ENCODE measurements at regions not wholly inside any gene's neighbourhood (a gene's known extent, or its start where the extent isn't known, plus 50 kb on each side); places are given as distances from the start of the nearest gene placed in this dataset.

DNA sequence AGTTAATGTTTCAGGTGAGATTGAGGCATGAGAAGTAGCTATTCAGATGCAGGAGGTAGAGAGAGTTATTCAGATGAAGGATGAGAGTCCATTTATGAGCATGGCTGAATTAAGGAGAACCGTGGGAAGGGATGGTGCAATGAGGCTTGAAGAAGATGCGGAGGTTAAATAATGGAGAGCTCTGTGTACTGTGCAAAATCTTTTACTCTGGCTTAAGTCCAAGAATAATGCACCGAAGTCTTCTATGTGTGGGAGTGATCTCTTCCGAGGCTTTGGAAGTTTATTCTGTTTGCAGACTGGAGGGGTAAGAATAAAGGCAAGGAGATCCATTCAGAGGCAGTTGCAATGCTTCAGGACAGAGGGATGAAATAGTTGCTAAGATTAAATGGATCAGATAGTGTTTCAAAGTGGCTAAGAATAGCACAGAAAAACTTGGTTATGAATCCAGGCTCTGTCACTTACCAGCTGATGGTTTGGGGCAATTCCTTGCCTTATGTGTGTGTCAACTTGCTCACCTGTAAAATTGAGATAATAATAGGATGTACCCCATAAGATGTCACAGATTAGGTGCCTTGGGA is 467.1 kb downstream of the HDGFL1 start:
- DNase-seq (no peak), ATAC-seq (no peak)
- intact Hi-C loops (cut with DNase I): no loop called here

DNA sequence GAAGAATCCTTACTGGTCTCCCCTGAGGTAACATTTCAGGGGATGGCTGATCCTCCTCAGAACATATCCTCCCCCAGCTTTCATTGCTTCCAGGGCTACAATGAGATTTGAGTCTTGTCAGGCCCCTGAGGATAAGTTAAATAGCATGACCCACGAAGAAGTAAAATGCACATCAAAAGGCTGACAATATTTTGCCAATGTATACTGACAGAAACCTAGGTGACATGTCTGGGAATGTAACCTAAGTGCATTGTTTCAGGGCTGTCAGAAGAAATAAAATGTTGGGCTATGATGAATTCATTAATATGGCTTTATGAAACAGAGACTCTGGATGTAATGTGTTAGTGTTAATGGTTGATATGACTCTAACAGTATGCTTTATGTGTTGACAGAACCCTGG is 471.5 kb downstream of the HDGFL1 start:
- intact Hi-C loops (cut with DNase I): no loop called here
- DNase-seq (no peak), ATAC-seq (no peak)

DNA sequence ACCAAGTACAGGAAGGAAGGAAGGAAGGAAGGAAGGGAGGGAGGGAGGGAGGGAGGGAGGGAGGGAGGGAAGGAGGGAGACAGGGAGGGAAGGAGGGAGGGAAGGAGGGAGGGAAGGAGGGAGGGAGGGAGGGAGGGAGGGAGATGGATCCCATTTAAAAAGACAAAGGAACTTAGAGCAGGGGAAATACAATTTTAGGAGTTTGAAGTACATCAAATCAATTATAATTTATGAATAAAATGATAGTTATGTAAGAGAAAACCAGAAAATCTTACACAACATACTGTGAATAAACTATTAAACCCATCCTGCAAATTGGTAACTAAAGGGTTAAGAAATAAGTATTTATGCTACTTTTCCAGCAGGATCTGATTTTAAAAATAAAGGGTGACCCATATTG is 475.9 kb downstream of the HDGFL1 start:
- DNase-seq (no peak), ATAC-seq (no peak)
- intact Hi-C loops (cut with DNase I): no loop called here

DNA sequence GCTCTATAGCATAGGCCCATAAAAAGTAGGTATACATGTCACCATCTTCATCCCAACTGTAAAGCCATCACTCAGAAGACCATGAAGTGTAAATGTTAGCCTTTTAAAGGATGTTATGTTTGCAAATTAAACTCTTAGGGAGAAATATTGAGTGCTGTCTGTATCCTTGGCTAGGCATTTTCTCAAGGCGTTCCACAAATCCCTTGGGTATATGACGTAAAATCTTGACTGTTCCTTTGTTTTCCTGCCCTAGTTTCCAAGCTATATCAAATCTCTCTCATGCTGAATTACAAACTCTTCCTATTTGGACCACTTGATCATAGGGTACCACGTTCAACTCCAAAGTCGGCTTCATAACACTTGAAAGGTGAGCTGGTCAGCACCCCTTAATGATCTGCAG is 486.2 kb downstream of the HDGFL1 start:
- peak in 1 of 2 donors; percentile 47 for ATAC-seq

DNA sequence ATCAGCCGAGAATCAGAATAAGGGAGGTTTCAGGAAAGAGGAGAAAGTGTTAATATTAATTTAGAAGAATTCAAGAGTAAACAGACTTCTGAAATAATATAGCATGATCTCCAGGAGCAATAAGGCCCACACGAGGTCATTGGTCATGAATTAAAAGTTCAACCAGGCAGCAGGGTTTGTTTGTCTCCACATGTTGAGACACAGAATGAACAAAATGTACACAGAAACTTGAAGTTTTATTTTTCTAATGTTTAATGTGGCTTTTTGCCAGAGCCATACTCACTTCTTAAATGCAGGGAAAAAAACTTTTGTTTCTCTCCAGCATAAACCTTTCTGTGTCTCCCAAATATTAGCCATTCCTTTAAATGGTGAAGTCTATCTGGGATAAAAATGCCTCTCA is 504.5 kb downstream of the HDGFL1 start:
- DNase-seq (no peak), ATAC-seq (no peak)
- intact Hi-C loops (cut with DNase I): no loop called here

More for the DNA sequence above, 486.2 kb downstream of the HDGFL1 start:
- intact Hi-C loops (cut with DNase I): no loop called here
- no peak for DNase-seq

DNA sequence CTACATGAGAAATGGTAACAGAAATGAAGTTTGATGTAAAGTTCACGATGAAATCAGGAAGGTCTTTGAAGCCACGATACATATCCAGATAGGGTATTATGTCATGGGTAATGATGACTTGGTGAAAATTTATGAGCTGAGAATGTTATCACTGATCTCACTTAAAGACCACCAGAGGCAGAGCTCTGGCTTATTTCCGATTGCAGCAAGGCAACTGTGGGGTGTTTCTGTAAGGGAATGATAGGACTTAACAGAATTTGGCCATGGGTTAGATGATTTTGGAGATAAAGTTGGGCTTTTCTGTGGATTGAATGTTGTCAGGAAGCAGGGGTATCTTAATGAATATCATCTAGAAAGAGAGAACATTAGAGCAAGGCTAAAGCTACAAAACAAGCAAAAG is 508.4 kb downstream of the HDGFL1 start:
- intact Hi-C loops (cut with DNase I): no loop called here
- DNase-seq: no peak

DNA sequence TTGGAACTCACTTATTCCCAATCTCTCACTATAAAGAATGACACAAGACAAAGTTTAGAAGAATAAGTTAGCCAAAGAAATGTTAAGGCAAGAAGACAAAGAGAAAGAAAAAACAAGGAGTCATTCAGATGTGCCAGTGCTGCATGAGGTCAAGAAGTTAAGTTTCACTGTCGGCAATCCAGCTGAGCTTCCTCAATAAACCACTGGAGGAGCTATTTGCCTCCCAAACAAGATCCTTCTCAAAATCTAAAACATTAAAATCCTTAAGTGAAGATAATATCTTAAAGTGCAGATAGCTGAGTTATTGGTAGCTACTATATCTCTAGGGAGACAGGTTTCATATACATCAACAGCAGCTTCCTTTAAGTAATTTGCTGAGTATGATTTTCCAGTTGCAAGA is 512.3 kb downstream of the HDGFL1 start:
- intact Hi-C loops (cut with DNase I): no loop called here
- no peak for ATAC-seq
- no peak for DNase-seq

More for the DNA sequence above, 508.4 kb downstream of the HDGFL1 start:
- ATAC-seq: no peak

DNA sequence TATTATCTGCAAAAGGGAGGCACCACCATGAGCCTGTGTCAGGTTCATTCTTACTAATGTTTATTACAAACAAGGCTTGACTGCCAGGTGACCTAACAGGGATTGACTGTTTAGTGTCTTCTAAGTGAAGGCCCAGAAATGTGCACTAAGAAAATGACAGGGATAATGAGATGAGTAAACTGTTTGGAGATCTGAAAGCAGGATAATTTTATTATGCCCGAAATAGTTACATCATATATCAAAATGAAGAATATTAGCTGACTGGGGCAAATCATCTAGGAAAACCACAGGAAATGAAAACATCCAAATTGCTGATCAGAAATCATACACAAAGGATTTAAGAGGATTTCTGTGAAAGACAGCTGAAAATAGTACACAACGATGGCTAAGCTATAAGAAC is 516.7 kb downstream of the HDGFL1 start:
- intact Hi-C loops (cut with DNase I): no loop called here
- no peak for ATAC-seq

DNA sequence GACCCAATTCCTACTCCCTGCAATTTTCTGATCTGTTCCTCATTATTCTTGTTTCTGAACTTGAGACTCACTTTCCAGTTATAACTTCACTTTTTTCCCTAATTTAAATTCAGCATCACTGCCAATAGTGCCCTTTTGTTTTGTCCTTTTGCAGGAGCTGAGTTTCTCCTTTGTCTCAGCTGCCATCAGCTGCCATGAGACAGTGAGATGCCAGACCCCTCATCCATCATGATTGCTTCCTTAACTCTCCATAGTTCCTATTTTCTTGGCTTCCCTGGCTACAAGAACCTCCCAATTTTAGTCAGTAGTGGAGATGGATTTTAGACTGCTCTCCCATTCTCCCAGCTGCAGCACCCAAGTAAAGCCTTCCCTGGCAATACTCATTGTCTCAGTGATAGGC is 518.1 kb downstream of the HDGFL1 start:
- intact Hi-C loops (cut with DNase I): no loop called here
- DNase-seq (no peak), ATAC-seq (no peak)

More for the DNA sequence above, 516.7 kb downstream of the HDGFL1 start:
- DNase-seq: no peak

DNA sequence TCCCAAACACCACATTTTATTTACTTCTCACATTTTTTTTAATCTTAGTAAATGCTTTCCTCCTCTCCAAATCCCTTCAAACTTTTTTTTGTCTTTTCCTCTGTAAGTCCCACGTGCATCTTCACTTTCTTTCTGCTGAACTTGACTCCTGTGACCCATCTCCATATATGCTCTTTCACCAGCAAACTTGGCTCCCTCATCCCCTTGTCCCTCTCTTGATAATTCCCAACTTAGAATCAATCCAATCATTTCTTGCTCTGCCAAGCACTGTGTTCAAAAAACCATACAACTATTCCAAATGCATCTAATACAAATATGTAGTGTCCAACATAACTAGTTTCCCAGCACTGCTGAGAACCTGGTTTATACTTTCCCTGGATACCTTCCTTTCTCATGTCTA is 519.4 kb downstream of the HDGFL1 start:
- intact Hi-C loops (cut with DNase I): no loop called here
- no peak for DNase-seq
- ATAC-seq: no peak

DNA sequence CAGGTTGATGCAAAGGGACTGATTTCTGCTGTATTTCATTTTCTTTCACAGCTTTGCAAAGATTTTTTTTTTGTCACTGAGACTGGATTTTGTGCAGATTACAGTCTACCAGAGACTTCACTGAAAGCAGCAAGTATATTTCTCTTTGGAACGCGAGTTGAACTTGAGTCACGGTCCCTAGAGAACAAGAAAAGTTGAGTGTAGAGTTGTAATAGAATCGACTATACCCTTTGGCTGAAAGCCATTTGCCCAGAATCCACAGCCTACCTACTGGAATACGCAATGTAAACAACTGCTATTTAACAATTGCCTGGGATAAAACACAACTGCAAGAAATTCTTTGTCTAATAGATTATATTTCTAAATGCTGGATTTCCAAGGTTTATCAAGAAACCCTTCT is 520.6 kb downstream of the HDGFL1 start:
- ATAC-seq (no peak), DNase-seq (no peak)
- intact Hi-C loops (cut with DNase I): no loop called here

DNA sequence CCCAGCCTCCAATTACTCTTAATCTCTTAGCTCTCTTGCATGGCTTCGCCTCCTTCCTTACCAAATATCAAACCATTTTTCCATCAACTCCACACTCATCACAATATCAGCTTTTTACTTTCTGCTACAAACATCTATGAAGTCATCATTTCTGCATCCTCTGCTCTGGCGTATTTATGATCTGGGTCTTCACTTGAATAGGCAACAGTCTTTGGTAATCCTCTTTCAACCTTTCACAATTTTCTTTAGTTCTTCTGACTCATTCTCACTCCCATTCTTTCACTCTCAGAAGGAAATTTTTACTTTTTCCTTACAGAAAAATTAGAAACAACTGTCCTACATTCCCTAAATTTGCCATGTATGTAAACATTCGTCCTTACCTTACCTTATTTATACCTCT is 522.4 kb downstream of the HDGFL1 start:
- ATAC-seq (no peak), DNase-seq (no peak)
- intact Hi-C loops (cut with DNase I): no loop called here

DNA sequence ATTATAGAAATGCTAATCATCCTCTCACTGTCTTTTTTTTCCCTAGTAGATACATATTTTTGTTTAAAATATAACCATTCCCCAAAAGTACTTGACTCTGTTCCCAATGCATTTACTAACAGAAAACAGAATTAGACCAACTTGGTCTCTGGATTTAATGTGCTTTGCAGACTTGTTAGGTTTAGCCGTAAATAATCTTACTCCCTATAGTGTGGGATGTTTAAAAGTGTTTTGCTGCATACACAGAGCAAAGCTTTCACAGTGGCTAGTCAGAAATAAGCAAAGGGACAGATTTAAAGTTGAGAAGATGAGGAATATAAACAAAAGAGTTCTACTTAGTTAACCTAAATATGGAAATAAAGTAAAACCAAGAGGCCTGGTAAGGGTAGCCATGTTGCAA is 527.5 kb downstream of the HDGFL1 start:
- ATAC-seq (no peak), DNase-seq (no peak)
- intact Hi-C loops (cut with DNase I): no loop called here

DNA sequence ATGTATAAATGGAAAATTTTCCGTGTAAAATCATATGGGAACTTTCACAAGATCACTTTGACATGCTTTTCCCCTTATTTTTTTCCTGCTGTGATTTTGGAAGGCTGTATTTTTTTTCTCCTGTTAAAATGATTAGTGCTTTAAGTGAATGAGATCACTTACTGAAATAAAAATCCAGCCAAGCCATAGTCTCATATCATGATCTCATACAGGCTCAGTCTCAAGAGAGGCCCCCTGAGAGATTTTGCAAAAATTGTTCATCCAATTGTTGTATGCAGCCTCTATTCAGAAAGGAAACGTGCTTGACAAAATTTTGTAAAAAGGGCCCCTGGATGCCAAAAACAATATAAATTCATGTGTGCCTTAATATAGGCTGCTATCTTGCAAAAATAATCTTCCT is 528.2 kb downstream of the HDGFL1 start:
- no peak for ATAC-seq
- no peak for DNase-seq
- intact Hi-C loops (cut with DNase I): no loop called here

DNA sequence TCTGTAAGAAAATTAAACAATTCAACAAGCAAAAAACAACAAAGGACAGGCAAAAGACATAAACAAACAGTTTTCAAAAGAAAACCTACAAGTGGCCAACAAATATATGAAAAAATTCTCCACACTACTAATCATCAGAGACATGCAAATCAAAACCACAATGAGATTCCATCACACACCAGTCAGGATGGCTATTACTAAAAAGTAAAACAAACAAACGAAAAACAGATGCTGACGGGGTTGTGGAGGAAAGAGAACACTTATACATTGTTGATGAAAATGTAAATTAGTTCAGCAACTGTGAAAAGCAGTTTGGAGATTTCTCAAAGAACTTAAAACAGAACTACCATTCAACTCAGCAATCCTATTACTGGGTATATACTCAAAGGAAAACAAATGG is 537.6 kb downstream of the HDGFL1 start:
- ATAC-seq (no peak), DNase-seq (no peak)
- intact Hi-C loops (cut with DNase I): no loop called here

DNA sequence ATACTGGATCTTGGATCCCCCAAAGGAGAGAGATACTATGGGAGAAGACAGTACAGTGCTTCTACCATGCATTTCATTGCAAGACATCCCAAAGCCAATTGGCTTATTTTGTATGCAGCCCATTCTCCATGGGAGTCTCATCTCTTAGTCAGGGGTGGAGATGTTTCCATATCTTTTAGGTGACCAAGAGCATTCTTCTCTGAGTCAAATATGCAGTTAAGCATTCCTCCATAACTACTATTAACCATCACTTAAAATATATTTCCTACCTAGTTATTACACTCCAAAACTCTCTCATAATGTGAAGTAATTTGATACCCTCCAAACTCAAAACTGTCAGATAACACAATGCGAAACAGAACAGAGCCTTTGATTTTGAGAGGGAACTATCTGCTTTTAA is 542.6 kb downstream of the HDGFL1 start:
- DNase-seq (no peak), ATAC-seq (no peak)
- intact Hi-C loops (cut with DNase I): no loop called here

DNA sequence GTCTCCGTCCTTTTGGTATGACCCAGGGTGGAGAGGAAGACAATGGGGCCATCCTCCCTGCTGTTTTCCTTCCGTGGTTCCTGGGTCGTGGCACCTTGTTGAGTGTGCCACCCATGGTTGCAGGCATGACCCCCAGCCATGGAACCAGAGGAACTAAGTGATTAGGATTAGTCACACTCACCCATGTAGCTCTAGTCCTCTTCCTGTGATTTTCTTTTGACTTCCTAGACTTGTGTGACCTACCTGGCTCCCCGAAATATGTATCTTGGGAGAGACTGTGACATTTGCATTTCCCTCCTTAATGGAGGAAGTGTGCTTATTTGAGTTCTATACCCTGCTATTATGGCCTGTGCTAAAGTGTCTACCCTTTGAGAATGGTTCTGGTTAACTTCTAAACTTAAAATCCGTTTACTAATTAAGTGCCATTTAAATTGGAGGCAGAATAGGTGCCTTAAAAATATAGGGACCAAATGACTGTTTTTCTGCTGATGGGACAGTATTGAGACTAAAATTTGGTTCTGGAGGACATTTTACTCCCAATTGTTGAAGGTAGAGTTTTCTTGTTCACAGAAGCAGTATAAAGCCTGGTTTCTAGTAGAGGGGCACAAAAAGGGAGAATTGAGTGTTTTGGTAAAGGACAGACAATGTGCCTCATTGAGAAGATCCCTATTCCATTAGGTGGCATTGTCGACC is 545.6 kb downstream of the HDGFL1 start:
- DNase-seq (no peak), ATAC-seq (no peak)
- intact Hi-C loops (cut with DNase I): no loop called here

DNA sequence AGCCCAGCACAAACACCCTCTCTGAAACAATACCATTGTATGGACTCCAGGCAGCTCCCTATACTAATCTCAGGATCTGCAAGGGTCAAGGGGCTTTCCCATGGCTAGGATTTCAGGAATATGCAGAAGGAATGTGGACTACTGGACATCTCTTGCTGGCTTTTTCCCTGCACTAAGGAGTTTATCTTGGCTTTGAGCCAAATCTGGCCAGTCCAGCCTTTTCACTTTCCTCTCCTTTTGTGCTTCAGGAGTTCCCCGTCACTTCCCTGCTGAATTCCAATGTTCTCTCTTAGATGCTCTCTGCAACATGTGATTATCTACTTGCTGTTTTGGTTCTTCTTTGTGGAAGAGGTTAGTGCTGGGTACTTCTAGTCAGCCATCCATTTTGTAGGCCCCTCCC is 568.2 kb downstream of the HDGFL1 start:
- intact Hi-C loops (cut with DNase I): no loop called here
- ATAC-seq (no peak), DNase-seq (no peak)

DNA sequence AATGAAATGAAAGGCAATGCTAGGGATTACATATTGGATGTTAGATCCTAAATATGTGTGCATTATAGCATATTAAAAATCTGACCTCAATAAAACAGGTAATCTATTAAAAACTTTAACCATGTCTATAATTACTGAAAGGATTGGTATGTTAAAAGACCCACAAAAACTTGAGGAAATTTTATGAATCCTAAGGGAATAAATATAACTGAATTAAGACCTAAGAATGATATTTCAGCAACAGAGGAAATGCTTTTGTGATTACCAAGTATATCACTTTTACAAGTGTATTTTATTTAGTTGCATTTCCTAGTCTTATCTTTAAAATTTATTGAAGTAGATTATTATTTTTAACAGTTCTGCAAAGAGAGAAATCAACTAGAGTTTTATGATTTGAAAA is 571.5 kb downstream of the HDGFL1 start:
- ATAC-seq (no peak), DNase-seq (no peak)
- intact Hi-C loops (cut with DNase I): no loop called here

DNA sequence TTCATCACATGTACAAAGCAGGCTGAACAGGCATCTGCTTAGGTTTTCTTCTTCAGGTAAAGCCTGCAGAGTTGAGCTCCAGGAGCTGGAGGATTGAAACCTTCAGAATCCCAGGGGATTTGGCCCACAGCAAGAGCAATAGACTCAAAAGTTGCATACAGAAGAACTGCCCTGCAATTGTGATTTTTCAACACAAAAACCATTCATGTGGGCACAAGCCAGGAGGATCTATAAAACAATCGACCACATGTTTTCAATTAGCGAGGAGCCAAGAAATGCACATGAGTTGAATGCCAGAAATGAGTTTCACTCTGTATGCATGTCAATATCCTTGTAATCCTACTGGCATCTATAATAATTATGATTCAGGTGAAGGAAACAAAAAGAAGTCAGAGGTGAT is 576.4 kb downstream of the HDGFL1 start:
- ATAC-seq (no peak), DNase-seq (no peak)
- intact Hi-C loops (cut with DNase I): no loop called here

DNA sequence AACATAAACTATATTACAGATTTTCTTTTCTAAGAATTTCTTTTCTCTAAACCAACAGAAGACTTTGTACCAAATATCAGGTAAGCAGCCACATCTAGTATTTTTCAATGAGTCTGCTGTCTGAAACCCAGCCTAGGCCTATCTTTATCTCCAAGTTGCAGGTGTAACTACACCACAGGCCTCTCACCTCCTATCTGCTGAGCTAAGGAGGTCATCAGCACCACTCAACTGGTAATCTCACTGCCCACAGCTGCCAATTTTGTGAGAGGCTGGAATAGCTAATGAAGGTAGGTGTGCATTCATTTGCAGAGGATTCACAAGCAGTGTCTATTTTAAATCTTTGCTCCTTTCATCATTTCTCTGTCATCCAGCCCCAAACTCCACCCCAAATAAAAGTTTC is 584.8 kb downstream of the HDGFL1 start:
- DNase-seq (no peak), ATAC-seq (peak in 1 of 2 donors; percentile 68)
- intact Hi-C loops (cut with DNase I): no loop called here

DNA sequence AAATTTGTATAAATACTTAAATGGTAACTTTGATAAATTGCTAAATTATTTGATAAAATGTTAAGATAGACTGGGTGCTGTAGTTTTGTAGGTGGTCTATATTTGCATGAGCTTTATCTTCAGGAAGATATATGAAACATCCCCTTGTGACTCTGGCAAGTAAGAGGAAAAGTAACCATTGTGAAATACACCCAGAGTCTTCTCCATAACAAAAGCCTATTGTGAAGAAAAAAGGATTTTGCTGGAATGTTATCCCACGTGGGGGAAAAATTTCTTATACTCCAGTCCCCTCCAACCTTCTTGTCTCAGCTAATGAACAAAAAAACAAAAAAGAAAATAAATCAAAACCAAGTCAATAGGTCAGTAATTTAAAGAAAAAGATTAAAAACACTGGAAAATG is 600.7 kb downstream of the HDGFL1 start:
- no peak for ATAC-seq
- intact Hi-C loops (cut with DNase I): no loop called here
- DNase-seq: no peak
